ENCODE measurements at regions not wholly inside any gene's neighbourhood (a gene's known extent, or its start where the extent isn't known, plus 50 kb on each side); places are given as distances from the start of the nearest gene placed in this dataset.
"Not testable (repeated sequence)": the region's sequence is repeated elsewhere in the genome, so short reads cannot be mapped to it uniquely, and the experiment has no call there.

- TF ChIP-seq CTCF (conservative IDR thresholded peaks at IDR 0.05), result no peak
- no peak for TF ChIP-seq ZFX (IDR thresholded peaks at IDR 0.05)
- no peak overlapping the region for H3K27ac ChIP-seq
These were observed 715.7 kb upstream of the ZP4 start for GRCh38 chr1:238606457-238606856.

GRCh38 chr1:238604357-238604756 is 713.6 kb upstream of the ZP4 start:
- H3K27ac ChIP-seq, result no peak overlapping the region
- TF ChIP-seq CTCF (conservative IDR thresholded peaks at IDR 0.05) (no peak), ZFX (IDR thresholded peaks at IDR 0.05) (no peak)

GRCh38 chr1:238601604-238602003 is 710.9 kb upstream of the ZP4 start:
- H3K27ac ChIP-seq, result not testable (repeated sequence)

DNA sequence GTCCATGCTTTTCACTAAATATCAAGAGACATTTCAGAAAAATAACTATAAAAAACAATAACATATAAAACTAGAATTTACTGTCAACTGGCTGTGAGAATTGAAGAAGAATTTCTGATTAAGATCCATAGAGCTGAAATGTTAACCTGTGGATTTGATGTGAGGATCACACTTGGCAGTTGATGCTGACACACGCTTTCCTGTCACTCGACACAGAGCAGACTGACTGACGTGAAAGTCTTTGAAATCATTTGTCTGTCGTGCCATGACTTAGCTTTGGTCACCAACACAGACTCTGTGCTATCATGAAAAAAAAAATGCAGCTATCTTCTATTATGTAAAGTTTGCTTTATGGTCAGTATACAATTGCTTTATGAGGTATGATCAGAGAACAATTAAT is 706.0 kb upstream of the ZP4 start:
- no peak overlapping the region for H3K27ac ChIP-seq
- TF ChIP-seq CTCF (conservative IDR thresholded peaks at IDR 0.05), result no peak
- TF ChIP-seq ZFX (IDR thresholded peaks at IDR 0.05), result no peak

DNA sequence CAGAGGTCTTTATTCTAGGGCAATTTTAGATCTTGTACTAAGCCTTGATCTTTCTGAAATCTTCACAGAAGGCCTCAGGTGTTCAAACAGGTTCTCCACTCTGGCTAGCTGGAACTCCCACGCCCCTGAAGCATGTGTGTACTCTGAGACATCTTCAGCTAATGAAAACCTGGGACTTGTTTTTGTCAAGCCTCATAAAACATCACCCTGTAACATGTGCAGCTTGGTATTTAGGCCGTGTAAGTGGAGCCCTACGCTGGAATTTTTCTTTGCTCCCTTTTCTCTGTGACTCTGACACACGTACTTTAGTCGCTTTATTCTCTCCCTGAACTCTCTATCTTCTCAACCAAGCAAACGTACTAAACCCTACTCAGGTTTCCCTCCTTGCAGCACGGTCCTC is 701.9 kb upstream of the ZP4 start:
- no peak overlapping the region for H3K27ac ChIP-seq
- TF ChIP-seq CTCF (conservative IDR thresholded peaks at IDR 0.05), result no peak

DNA sequence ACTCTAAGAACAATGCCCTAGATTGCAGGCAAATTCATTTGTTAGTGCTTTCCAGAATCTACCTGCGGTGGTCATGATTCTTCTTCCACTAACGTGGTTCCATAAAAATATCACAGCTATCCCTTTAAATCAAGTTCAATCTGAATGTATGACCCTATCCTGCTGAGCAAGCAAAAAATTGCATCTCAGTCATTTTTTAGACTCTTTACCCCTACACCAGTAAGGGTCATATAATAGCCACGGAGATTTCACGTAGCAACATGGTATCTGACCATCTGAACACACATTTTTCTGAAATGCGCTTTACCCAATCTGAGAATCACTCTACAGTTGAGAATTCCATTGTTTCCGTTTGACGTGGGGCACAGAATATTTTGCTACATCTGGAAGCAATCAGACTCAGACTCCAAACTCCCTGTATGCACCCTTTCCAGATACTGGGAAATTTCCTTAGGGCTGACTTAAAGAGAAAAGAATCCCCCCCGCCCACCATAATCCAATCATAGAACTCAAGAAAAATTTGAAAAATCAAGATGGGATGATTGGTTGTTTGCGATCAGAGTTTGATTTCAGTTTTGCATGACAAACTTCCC is 699.2 kb upstream of the ZP4 start:
- TF ChIP-seq CTCF (conservative IDR thresholded peaks at IDR 0.05) (no peak), ZFX (IDR thresholded peaks at IDR 0.05) (no peak)
- H3K27ac ChIP-seq, result no peak overlapping the region

GRCh38 chr1:238582816-238583215 is 692.1 kb upstream of the ZP4 start:
- no peak overlapping the region for H3K27ac ChIP-seq
- TF ChIP-seq ZFX (IDR thresholded peaks at IDR 0.05) (no peak), CTCF (conservative IDR thresholded peaks at IDR 0.05) (no peak)

DNA sequence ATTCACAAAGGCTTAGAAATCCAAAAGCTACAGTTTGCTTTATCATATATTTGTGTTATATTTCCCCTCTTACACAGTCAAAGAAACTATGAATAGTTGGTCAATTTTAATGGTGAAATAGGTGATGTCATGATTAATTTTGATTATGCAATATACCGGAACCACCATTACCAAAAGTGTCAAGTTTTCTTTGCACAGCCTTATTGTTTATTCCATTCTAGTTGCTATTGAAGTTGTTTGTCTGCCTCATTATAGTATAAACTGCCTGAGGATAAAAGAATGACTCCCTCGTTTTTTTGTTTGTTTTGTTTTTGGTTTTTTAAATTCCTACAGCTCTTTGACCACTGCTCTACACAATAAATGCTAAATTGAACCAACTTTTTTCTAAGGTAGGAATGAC is 690.6 kb upstream of the ZP4 start:
- no peak overlapping the region for H3K27ac ChIP-seq
- TF ChIP-seq ZFX (IDR thresholded peaks at IDR 0.05) (no peak), CTCF (conservative IDR thresholded peaks at IDR 0.05) (no peak)
